ENCODE measurements at regions not wholly inside any gene's neighbourhood (a gene's known extent, or its start where the extent isn't known, plus 50 kb on each side); places are given as distances from the start of the nearest gene placed in this dataset.

DNA sequence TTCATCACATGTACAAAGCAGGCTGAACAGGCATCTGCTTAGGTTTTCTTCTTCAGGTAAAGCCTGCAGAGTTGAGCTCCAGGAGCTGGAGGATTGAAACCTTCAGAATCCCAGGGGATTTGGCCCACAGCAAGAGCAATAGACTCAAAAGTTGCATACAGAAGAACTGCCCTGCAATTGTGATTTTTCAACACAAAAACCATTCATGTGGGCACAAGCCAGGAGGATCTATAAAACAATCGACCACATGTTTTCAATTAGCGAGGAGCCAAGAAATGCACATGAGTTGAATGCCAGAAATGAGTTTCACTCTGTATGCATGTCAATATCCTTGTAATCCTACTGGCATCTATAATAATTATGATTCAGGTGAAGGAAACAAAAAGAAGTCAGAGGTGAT, 576.4 kb downstream of the HDGFL1 start:
- H3K4me3 ChIP-seq (ENCODE audit: low read length) = no peak overlapping the region
- peak; percentile 68 for DNase-seq (ENCODE audit: low read depth)
- TF ChIP-seq, protein P1, sequence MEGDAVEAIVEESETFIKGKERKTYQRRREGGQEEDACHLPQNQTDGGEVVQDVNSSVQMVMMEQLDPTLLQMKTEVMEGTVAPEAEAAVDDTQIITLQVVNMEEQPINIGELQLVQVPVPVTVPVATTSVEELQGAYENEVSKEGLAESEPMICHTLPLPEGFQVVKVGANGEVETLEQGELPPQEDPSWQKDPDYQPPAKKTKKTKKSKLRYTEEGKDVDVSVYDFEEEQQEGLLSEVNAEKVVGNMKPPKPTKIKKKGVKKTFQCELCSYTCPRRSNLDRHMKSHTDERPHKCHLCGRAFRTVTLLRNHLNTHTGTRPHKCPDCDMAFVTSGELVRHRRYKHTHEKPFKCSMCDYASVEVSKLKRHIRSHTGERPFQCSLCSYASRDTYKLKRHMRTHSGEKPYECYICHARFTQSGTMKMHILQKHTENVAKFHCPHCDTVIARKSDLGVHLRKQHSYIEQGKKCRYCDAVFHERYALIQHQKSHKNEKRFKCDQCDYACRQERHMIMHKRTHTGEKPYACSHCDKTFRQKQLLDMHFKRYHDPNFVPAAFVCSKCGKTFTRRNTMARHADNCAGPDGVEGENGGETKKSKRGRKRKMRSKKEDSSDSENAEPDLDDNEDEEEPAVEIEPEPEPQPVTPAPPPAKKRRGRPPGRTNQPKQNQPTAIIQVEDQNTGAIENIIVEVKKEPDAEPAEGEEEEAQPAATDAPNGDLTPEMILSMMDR (conservative IDR thresholded peaks at IDR 0.05; ENCODE audit: low read length) = no peak

DNA sequence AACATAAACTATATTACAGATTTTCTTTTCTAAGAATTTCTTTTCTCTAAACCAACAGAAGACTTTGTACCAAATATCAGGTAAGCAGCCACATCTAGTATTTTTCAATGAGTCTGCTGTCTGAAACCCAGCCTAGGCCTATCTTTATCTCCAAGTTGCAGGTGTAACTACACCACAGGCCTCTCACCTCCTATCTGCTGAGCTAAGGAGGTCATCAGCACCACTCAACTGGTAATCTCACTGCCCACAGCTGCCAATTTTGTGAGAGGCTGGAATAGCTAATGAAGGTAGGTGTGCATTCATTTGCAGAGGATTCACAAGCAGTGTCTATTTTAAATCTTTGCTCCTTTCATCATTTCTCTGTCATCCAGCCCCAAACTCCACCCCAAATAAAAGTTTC, 584.8 kb downstream of the HDGFL1 start:
- H3K4me3 ChIP-seq (ENCODE audit: low read length) = no peak overlapping the region
- TF ChIP-seq, protein P1 (conservative IDR thresholded peaks at IDR 0.05; ENCODE audit: low read length) = no peak
- DNase-seq (ENCODE audit: low read depth) = no peak

DNA sequence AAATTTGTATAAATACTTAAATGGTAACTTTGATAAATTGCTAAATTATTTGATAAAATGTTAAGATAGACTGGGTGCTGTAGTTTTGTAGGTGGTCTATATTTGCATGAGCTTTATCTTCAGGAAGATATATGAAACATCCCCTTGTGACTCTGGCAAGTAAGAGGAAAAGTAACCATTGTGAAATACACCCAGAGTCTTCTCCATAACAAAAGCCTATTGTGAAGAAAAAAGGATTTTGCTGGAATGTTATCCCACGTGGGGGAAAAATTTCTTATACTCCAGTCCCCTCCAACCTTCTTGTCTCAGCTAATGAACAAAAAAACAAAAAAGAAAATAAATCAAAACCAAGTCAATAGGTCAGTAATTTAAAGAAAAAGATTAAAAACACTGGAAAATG, 600.7 kb downstream of the HDGFL1 start:
- DNase-seq (ENCODE audit: low read depth) = no peak
- TF ChIP-seq, protein P1 (conservative IDR thresholded peaks at IDR 0.05; ENCODE audit: low read length) = no peak
- H3K4me3 ChIP-seq (ENCODE audit: low read length) = no peak overlapping the region

DNA sequence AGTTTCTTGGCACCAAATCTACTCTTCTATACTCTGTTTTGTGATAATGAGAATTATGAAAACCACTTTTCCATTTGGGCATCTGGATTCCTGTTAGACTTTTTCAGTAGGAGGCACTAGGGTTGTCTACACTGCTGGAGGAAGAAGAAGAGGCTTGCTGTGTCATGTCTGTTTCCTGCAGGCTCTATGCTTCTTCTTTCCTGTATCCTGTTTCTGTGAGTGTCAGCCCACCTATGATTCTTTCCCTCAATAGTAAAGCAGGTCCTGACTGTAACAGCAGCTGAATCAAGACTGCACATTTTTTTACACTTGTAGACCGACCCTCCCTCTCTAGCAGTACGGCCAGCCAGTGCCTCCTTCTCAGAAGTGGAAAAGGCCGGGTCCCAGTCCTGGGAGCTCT, 603.9 kb downstream of the HDGFL1 start:
- H3K4me3 ChIP-seq (ENCODE audit: low read length) = no peak overlapping the region
- TF ChIP-seq, protein P1 (conservative IDR thresholded peaks at IDR 0.05; ENCODE audit: low read length) = no peak
- DNase-seq (ENCODE audit: low read depth) = no peak

DNA sequence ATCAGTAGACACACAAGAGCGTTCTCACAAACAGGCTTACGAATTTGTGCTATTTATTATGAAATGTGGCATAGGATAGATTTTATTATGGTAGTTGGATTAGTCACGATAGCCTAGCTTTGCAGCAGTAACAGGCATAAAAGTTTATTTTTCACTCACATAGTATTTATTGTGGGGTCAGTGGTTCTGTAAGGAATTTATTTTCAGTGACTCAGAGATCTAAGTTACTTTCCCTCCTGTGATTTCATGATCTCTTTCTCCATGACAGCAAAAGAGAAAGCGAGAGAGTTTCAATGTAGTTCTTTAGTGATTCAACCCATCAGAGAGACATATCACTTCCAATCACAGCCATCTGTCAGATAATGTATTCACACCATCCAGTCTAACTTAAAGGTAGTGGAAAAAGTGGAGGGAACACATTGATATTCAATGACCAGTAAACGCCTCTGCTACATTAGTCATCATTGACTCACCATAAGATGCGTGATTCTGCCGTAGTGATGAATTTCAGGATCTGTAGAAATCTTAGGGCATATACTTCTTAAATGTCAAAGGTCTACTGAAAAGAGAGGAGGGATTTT, 605.5 kb downstream of the HDGFL1 start:
- peak overlapping the region; percentile 2 for H3K4me3 ChIP-seq (ENCODE audit: low read length)
- peak; percentile 91 for DNase-seq (ENCODE audit: low read depth)
- TF ChIP-seq, protein P1 (conservative IDR thresholded peaks at IDR 0.05; ENCODE audit: low read length) = no peak

DNA sequence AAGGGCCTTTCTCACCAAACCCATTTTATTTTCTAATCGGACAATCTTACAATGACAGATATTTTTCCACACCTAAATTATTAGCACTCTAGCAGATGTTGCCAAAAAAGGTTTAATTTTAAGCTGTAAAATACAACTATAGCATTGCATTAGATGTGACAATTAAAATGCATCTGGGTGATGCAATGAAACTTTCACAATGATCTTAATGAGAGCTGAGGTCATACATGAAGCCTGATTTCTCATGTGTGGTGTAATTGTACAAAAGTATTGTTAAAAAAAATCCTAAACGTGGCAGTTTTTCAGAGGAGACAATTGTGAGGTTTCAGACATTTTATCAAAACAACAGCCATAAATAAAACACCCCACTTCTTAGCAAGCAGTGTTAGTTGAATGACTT, 606.0 kb downstream of the HDGFL1 start:
- TF ChIP-seq, protein P1 (conservative IDR thresholded peaks at IDR 0.05; ENCODE audit: low read length) = no peak
- no peak overlapping the region for H3K4me3 ChIP-seq (ENCODE audit: low read length)
- peak; percentile 65 for DNase-seq (ENCODE audit: low read depth)

DNA sequence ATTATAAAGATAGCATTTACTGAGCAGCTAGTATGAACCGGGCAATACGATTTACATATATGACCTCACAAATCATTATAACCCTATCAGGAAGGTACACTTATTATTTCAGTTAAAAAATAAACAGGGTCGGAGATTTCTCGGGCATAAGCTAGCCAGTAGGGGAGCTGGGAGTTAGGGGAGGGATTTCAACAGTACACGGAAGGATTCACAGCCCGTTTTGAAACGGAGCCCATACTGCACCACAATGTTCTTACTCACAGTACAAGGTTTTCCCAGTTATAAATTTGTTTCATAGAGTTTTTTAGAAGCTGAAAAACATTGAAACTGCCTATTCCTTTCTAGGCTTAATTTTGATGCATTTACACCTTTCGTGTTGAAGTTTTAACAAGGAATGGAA, 607.1 kb downstream of the HDGFL1 start:
- DNase-seq (ENCODE audit: low read depth) = no peak
- no peak overlapping the region for H3K4me3 ChIP-seq (ENCODE audit: low read length)
- TF ChIP-seq, protein P1 (conservative IDR thresholded peaks at IDR 0.05; ENCODE audit: low read length) = no peak
